H9 (cell line): ENCODE measurements at regions not wholly inside any gene's neighbourhood (a gene's known extent, or its start where the extent isn't known, plus 50 kb on each side); places are given as distances from the start of the nearest gene placed in this dataset.

ENCODE experiments used
- DNase-seq: peaks from one replicate; pipeline ENCODE4 v3.0.0-alpha.2; 2017
- H2AFZ ChIP-seq: one replicate; pipeline ENCODE4 v1.6.1; 2013; ENCODE audit warnings: mild to moderate bottlenecking, low read length, control low read depth, moderate library complexity
- H2AK5ac ChIP-seq: 2 replicates; pipeline ENCODE4 v1.6.1; 2013; ENCODE audit warnings: low read length, control low read depth, mixed read lengths; ENCODE audit not compliant: insufficient read length
- H2BK120ac ChIP-seq: one replicate; pipeline ENCODE4 v1.6.1; 2013; ENCODE audit warnings: low read depth, mild to moderate bottlenecking, low read length, control low read depth, inconsistent platforms; ENCODE audit not compliant: poor library complexity, severe bottlenecking
- H2BK12ac ChIP-seq: 2 replicates; pipeline ENCODE4 v1.6.1; 2013; ENCODE audit warnings: low read length, control low read depth, mixed read lengths, low read depth; ENCODE audit not compliant: insufficient read length
- H2BK15ac ChIP-seq: 2 replicates; pipeline ENCODE4 v1.6.1; 2013; ENCODE audit warnings: low read depth, low read length, control low read depth
- H2BK20ac ChIP-seq: one replicate; pipeline ENCODE4 v1.6.1; 2013; ENCODE audit warnings: low read depth, mild to moderate bottlenecking, low read length, control low read depth, inconsistent platforms; ENCODE audit not compliant: poor library complexity, severe bottlenecking
- H2BK5ac ChIP-seq: 2 replicates; pipeline ENCODE4 v1.6.1; 2013; ENCODE audit warnings: low read length, control low read depth, mixed read lengths; ENCODE audit not compliant: insufficient read length
- H3K14ac ChIP-seq: 2 replicates; pipeline ENCODE4 v1.6.1; 2013; ENCODE audit warnings: low read length, control low read depth; ENCODE audit not compliant: insufficient read depth
- H3K18ac ChIP-seq: 2 replicates; pipeline ENCODE4 v1.6.1; 2013; ENCODE audit warnings: low read depth, mild to moderate bottlenecking, mixed read lengths, low read length, control low read depth; ENCODE audit not compliant: insufficient read length
- H3K23ac ChIP-seq: 2 replicates; pipeline ENCODE4 v1.6.1; 2013; ENCODE audit warnings: low read length, control low read depth, mixed read lengths, low read depth; ENCODE audit not compliant: insufficient read length
- H3K23me2 ChIP-seq: 2 replicates; pipeline ENCODE4 v1.6.1; 2013; ENCODE audit warnings: low read depth, mild to moderate bottlenecking, mixed read lengths, low read length, control low read depth; ENCODE audit not compliant: insufficient read length, poor library complexity, severe bottlenecking
- H3K27ac ChIP-seq: 2 replicates; pipeline ENCODE4 v1.5.1; 2013; ENCODE audit warnings: low read length, control low read depth, mixed read lengths, low read depth; ENCODE audit not compliant: insufficient read length
- H3K27me3 ChIP-seq: 2 replicates; pipeline ENCODE4 v1.6.1; 2013; ENCODE audit warnings: low read length, control low read depth, inconsistent platforms; ENCODE audit not compliant: insufficient read depth
- H3K4ac ChIP-seq: 2 replicates; pipeline ENCODE4 v1.6.1; 2013; ENCODE audit warnings: low read depth, mild to moderate bottlenecking, control low read depth, inconsistent platforms, low read length, moderate library complexity
- H3K4me1 ChIP-seq: 2 replicates; pipeline ENCODE4 v1.6.1; 2013; ENCODE audit warnings: low read length, control low read depth, inconsistent platforms; ENCODE audit not compliant: insufficient read depth
- H3K4me2 ChIP-seq: 2 replicates; pipeline ENCODE4 v1.6.1; 2013; ENCODE audit warnings: low read length, control low read depth, mixed read lengths; ENCODE audit not compliant: insufficient read length, insufficient read depth
- H3K56ac ChIP-seq: 2 replicates; pipeline ENCODE4 v1.6.1; 2013; ENCODE audit warnings: low read depth, mild to moderate bottlenecking, mixed read lengths, low read length, control low read depth; ENCODE audit not compliant: insufficient read length
- H3K79me1 ChIP-seq: 2 replicates; pipeline ENCODE4 v1.6.1; 2013; ENCODE audit warnings: low read depth, mild to moderate bottlenecking, moderate library complexity, low read length, control low read depth, inconsistent platforms; ENCODE audit not compliant: insufficient read depth, poor library complexity, severe bottlenecking
- H3K79me2 ChIP-seq: 2 replicates; pipeline ENCODE4 v1.6.1; 2013; ENCODE audit warnings: low read length, control low read depth, inconsistent platforms; ENCODE audit not compliant: insufficient read depth
- H3K9ac ChIP-seq: 2 replicates; pipeline ENCODE4 v1.6.1; 2013; ENCODE audit warnings: low read length, control low read depth, mixed read lengths; ENCODE audit not compliant: insufficient read length; ENCODE audit errors: extremely low read depth
- H3K9me3 ChIP-seq: one replicate; pipeline ENCODE4 v1.6.1; 2013; ENCODE audit warnings: low read depth, low read length, inconsistent platforms; ENCODE audit not compliant: control insufficient read depth
- H3T11ph ChIP-seq: one replicate; pipeline ENCODE4 v1.6.1; 2013; ENCODE audit warnings: mild to moderate bottlenecking, low read length, control low read depth, inconsistent platforms
- H4K20me1 ChIP-seq: one replicate; pipeline ENCODE4 v1.6.1; 2013; ENCODE audit not compliant: control insufficient read depth, insufficient read length, insufficient read depth
- H4K5ac ChIP-seq: 2 replicates; pipeline ENCODE4 v1.6.1; 2013; ENCODE audit warnings: low read depth, mild to moderate bottlenecking, mixed read lengths, low read length, control low read depth; ENCODE audit not compliant: insufficient read length
- H4K8ac ChIP-seq: replicated peaks from 2 replicates; pipeline ENCODE4 v1.6.1; 2013; ENCODE audit warnings: low read length, control low read depth, mixed read lengths, low read depth; ENCODE audit not compliant: insufficient read length
- H4K91ac ChIP-seq: 2 replicates; pipeline ENCODE4 v1.6.1; 2013; ENCODE audit warnings: low read depth, mild to moderate bottlenecking, moderate library complexity, mixed read lengths, low read length, control low read depth; ENCODE audit not compliant: insufficient read length
- H3K27ac Mint-ChIP-seq, 3 experiments: 2 replicates in 2 of 3; 3 replicates in 1 of 3; pipeline ENCODE4 v1.8.0; 2020 to 2021; ENCODE audit warnings: mixed read lengths in 3 of 3, mild to moderate bottlenecking in 1 of 3, moderate library complexity in 1 of 3
- H3K27me3 Mint-ChIP-seq: 2 replicates; pipeline ENCODE4 v1.8.0; 2021; ENCODE audit warnings: low read depth, mild to moderate bottlenecking, moderate library complexity, mixed read lengths
- H3K36me3 Mint-ChIP-seq, 3 experiments: 2 replicates in 2 of 3; 3 replicates in 1 of 3; pipeline ENCODE4 v1.8.0; 2020 to 2021; ENCODE audit warnings: low read depth in 3 of 3, mixed read lengths in 3 of 3; ENCODE audit not compliant: insufficient read depth in 1 of 3
- H3K4me1 Mint-ChIP-seq, 2 experiments: 2 replicates each; pipeline ENCODE4 v1.8.0; 2020; ENCODE audit warnings: mixed read lengths in 2 of 2
- H3K4me3 Mint-ChIP-seq, 2 experiments: 2 replicates in 1 of 2; 3 replicates in 1 of 2; pipeline ENCODE4 v1.8.0; 2020 to 2021; ENCODE audit warnings: mild to moderate bottlenecking in 2 of 2, mixed read lengths in 2 of 2, moderate library complexity in 1 of 2
- H3K9me3 Mint-ChIP-seq, 2 experiments: 2 replicates in 1 of 2; 3 replicates in 1 of 2; pipeline ENCODE4 v1.8.0; 2020; ENCODE audit warnings: mild to moderate bottlenecking in 2 of 2, mixed read lengths in 2 of 2, moderate library complexity in 1 of 2
- WGBS: extraction: QIAGEN DNeasy Blood & Tissue Kit; methylation state at CpG from one replicate; pipeline ENCODE4 v1.1.7; 2013; ENCODE audit warnings: missing lambda C conversion rate, low lambda C conversion rate, mixed read lengths; ENCODE audit not compliant: insufficient read length; ENCODE audit errors: extremely low coverage; 5-methylcytosine and 5-hydroxymethylcytosine counted together
- TF ChIP-seq, protein P1 (sequence below): fragments of 200-600 bp; sonication (generic); conservative IDR thresholded peaks from 3 replicates; pipeline ENCODE4 v1.8.0; 2021; ENCODE audit warnings: antibody characterized with exemption, mild to moderate bottlenecking

DNA sequence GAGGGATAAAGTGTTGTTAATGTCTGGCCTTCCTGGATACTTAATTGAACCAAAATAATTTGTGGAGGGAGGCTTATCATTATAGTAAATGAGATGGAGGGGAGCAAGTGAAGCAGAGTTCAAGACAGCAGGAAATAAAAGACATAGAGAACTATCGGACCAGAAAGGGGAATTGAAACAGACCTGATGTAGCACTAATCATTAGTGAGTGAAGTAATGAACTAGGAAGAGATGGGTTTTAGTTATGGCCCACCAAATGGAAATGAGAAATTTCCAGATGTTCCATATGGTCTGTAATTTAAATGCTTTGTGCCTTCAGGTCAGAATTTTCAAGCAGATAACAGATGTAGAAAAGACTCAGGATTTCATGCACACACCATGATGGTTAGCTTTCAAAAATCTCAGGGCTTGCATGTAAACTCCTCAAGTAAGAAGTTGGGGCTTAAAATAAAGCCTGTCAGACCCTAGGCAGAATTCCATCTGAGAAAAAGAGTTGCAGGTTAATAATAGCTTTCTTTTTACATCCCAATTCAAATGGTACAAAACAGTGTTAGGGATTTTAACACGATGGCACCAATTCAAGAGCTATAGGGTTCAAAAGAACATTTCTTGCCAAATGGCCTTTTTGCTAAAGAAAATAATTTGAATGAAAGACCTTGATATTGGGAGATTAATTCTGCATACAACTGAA, 355.8 kb downstream of the FSCB start:
- no CpG with 5 or more reads among the region's 2 CpGs for WGBS
- H2AFZ ChIP-seq, result no peak overlapping the region
- Mint-ChIP-seq H3K36me3 (peaks cover 0 to 8% (median 2%) of the 10 kb centered on the region in 3 experiments; a peak in 3 of 7 replicates), H3K27ac (no peak overlapping the region), H3K4me1 (no peaks in the 10 kb centered on the region), H3K4me3 (no peak overlapping the region), H3K9me3 (peaks cover 2 to 6% of the 10 kb centered on the region in 2 experiments; a peak in 4 of 5 replicates), H3K27me3 (no peaks in the 10 kb centered on the region)
- no peaks in the 10 kb centered on the region for H3K9me3 ChIP-seq
- no peak overlapping the region for H3K18ac ChIP-seq
- no peaks in the 10 kb centered on the region for H4K20me1 ChIP-seq
- no peak overlapping the region for H3K9ac ChIP-seq
- H2BK20ac ChIP-seq, result no peak overlapping the region
- H3T11ph ChIP-seq, result no peak overlapping the region
- H4K5ac ChIP-seq, result no peak overlapping the region
- H3K79me1 ChIP-seq, result no peaks in the 10 kb centered on the region
- no peak overlapping the region for H2BK12ac ChIP-seq
- H4K91ac ChIP-seq, result no peak overlapping the region
- TF ChIP-seq, protein P1, sequence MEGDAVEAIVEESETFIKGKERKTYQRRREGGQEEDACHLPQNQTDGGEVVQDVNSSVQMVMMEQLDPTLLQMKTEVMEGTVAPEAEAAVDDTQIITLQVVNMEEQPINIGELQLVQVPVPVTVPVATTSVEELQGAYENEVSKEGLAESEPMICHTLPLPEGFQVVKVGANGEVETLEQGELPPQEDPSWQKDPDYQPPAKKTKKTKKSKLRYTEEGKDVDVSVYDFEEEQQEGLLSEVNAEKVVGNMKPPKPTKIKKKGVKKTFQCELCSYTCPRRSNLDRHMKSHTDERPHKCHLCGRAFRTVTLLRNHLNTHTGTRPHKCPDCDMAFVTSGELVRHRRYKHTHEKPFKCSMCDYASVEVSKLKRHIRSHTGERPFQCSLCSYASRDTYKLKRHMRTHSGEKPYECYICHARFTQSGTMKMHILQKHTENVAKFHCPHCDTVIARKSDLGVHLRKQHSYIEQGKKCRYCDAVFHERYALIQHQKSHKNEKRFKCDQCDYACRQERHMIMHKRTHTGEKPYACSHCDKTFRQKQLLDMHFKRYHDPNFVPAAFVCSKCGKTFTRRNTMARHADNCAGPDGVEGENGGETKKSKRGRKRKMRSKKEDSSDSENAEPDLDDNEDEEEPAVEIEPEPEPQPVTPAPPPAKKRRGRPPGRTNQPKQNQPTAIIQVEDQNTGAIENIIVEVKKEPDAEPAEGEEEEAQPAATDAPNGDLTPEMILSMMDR, result no peak
- no peak overlapping the region for H3K4ac ChIP-seq
- H3K4me1 ChIP-seq, result no peaks in the 10 kb centered on the region
- H3K23me2 ChIP-seq, result no peaks in the 10 kb centered on the region
- no peaks in the 10 kb centered on the region for H3K27me3 ChIP-seq
- H2BK120ac ChIP-seq, result no peak overlapping the region
- no peak overlapping the region for H3K56ac ChIP-seq
- H3K4me2 ChIP-seq, result no peak overlapping the region
- no peak overlapping the region for H3K27ac ChIP-seq
- H3K79me2 ChIP-seq, result no peaks in the 10 kb centered on the region
- no peak overlapping the region for H3K14ac ChIP-seq
- no peak overlapping the region for H3K23ac ChIP-seq
- H2BK15ac ChIP-seq, result no peak overlapping the region
- no peak for DNase-seq
- H2AK5ac ChIP-seq, result no peak overlapping the region
- no peak overlapping the region for H2BK5ac ChIP-seq
- no peak overlapping the region for H4K8ac ChIP-seq
